OCI-LY3 (cell line): ENCODE measurements at regions not wholly inside any gene's neighbourhood (a gene's known extent, or its start where the extent isn't known, plus 50 kb on each side); places are given as distances from the start of the nearest gene placed in this dataset.

Experiments used
- EZH2phosphoT487 ChIP-seq: fragments of 200-600 bp; shearing (Covaris generic); IDR thresholded peaks from 2 replicates; pipeline ENCODE4 v1.6.1; 2018; ENCODE audit warnings: antibody characterized with exemption, mixed run types, low read depth
- TF ChIP-seq, protein P1 (sequence below): fragments of 200-600, 300-600 bp; sonication (generic); IDR thresholded peaks from 2 replicates; pipeline ENCODE4 v1.5.1; 2014; ENCODE audit warnings: antibody characterized with exemption, low read length, low read depth

DNA sequence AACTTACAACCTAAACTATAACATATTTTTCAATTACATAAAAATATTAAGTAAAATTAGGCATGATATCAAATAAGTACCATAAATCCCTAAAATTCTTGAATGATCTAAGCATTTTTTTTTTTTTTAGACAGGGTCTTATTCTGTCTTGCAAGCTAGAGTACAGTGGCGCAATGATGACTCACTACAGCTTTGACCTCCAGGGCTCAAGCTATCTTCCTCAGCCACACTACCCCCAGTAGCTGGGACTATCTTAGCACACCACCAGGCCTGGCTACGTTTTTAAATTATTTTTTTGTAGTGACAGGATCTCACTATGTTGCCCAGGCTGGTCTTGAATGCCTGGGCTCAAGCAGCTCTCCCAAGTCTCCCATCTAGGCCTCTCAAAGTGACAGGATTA lies 1042.3 kb downstream of the FSTL5 start:
- TF ChIP-seq, protein P1, sequence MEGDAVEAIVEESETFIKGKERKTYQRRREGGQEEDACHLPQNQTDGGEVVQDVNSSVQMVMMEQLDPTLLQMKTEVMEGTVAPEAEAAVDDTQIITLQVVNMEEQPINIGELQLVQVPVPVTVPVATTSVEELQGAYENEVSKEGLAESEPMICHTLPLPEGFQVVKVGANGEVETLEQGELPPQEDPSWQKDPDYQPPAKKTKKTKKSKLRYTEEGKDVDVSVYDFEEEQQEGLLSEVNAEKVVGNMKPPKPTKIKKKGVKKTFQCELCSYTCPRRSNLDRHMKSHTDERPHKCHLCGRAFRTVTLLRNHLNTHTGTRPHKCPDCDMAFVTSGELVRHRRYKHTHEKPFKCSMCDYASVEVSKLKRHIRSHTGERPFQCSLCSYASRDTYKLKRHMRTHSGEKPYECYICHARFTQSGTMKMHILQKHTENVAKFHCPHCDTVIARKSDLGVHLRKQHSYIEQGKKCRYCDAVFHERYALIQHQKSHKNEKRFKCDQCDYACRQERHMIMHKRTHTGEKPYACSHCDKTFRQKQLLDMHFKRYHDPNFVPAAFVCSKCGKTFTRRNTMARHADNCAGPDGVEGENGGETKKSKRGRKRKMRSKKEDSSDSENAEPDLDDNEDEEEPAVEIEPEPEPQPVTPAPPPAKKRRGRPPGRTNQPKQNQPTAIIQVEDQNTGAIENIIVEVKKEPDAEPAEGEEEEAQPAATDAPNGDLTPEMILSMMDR: no peak
- no peak for TF ChIP-seq EZH2phosphoT487
